ENCODE measurements at regions not wholly inside any gene's neighbourhood (a gene's known extent, or its start where the extent isn't known, plus 50 kb on each side); places are given as distances from the start of the nearest gene placed in this dataset.

GRCh38 chr2:58720770-58721697 is 479.9 kb upstream of the FANCL start:
- TF ChIP-seq, protein P1, sequence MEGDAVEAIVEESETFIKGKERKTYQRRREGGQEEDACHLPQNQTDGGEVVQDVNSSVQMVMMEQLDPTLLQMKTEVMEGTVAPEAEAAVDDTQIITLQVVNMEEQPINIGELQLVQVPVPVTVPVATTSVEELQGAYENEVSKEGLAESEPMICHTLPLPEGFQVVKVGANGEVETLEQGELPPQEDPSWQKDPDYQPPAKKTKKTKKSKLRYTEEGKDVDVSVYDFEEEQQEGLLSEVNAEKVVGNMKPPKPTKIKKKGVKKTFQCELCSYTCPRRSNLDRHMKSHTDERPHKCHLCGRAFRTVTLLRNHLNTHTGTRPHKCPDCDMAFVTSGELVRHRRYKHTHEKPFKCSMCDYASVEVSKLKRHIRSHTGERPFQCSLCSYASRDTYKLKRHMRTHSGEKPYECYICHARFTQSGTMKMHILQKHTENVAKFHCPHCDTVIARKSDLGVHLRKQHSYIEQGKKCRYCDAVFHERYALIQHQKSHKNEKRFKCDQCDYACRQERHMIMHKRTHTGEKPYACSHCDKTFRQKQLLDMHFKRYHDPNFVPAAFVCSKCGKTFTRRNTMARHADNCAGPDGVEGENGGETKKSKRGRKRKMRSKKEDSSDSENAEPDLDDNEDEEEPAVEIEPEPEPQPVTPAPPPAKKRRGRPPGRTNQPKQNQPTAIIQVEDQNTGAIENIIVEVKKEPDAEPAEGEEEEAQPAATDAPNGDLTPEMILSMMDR (IDR thresholded peaks at IDR 0.05; ENCODE audit: low read length) = no peak
- no peak for TF ChIP-seq EZH2 (IDR thresholded peaks at IDR 0.05; ENCODE audit: borderline replicate concordance, low read length)

Measured in OCI-LY1 (cell line).